Caco-2 (cell line): ENCODE measurements at regions not wholly inside any gene's neighbourhood (a gene's known extent, or its start where the extent isn't known, plus 50 kb on each side); places are given as distances from the start of the nearest gene placed in this dataset.

ENCODE experiments used
- BruUV-seq: library from RNA; stranded (reverse); fragments of 400-500 nt; replicated peaks from 2 replicates; lab custom pipeline; 2021; lab: Mats Ljungman, UMichigan
- CTCF ChIA-PET: fragments of 300-600 bp; sonication (Branson Sonifier 250); formaldehyde crosslinking; loops from one replicate; lab custom pipeline; 2022; ENCODE audit warnings: antibody characterized with exemption; lab: Charles Lee
- POLR2A ChIA-PET: fragments of 300-600 bp; sonication (Branson Sonifier 250); formaldehyde crosslinking; loops from one replicate; lab custom pipeline; 2022; ENCODE audit warnings: antibody characterized with exemption; lab: Charles Lee
- DNase-seq, 2 experiments: peaks; one replicate each; pipeline versions ENCODE4 v3.0.0 to v3.0.0-alpha.2; 2020 to 2022
- H3K27me3 ChIP-seq: replicated peaks from 2 replicates; pipeline ENCODE4 v1.6.0; 2011; ENCODE audit warnings: low read length; ENCODE audit not compliant: control insufficient read depth, insufficient read depth
- H3K36me3 ChIP-seq: 2 replicates; pipeline ENCODE4 v1.5.1; 2011; ENCODE audit warnings: low read length; ENCODE audit not compliant: control insufficient read depth, insufficient read depth
- H3K4me1 ChIP-seq: fragments of 250-450 bp; sonication (Bioruptor Pico); 2 replicates; pipeline ENCODE4 v1.5.1; 2020; ENCODE audit warnings: mild to moderate bottlenecking
- H3K4me3 ChIP-seq: 2 replicates; pipeline ENCODE4 v1.5.1; 2011; ENCODE audit warnings: low read depth, mild to moderate bottlenecking, control low read depth, low read length
- H3K9me3 ChIP-seq: fragments of 250-450 bp; sonication (Bioruptor Pico); 2 replicates; pipeline ENCODE4 v1.5.1; 2020; ENCODE audit warnings: mild to moderate bottlenecking, moderate library complexity
- H3K27ac Mint-ChIP-seq: one replicate; pipeline ENCODE4 v1.8.0; 2022; ENCODE audit warnings: mixed read lengths; ENCODE audit not compliant: unreplicated experiment
- H3K27me3 Mint-ChIP-seq: one replicate; pipeline ENCODE4 v1.8.0; 2022; ENCODE audit warnings: mixed read lengths; ENCODE audit not compliant: insufficient read depth, unreplicated experiment
- H3K36me3 Mint-ChIP-seq: one replicate; pipeline ENCODE4 v1.8.0; 2022; ENCODE audit warnings: mild to moderate bottlenecking, mixed read lengths; ENCODE audit not compliant: insufficient read depth, unreplicated experiment
- H3K4me1 Mint-ChIP-seq: one replicate; pipeline ENCODE4 v1.8.0; 2022; ENCODE audit warnings: low read depth, mixed read lengths; ENCODE audit not compliant: unreplicated experiment
- H3K4me3 Mint-ChIP-seq: one replicate; pipeline ENCODE4 v1.8.0; 2022; ENCODE audit warnings: mild to moderate bottlenecking, moderate library complexity, mixed read lengths; ENCODE audit not compliant: unreplicated experiment
- H3K9me3 Mint-ChIP-seq: one replicate; pipeline ENCODE4 v1.8.0; 2022; ENCODE audit warnings: mixed read lengths; ENCODE audit not compliant: unreplicated experiment
- intact Hi-C: fragments of 100-400 bp; cut with micrococcal nuclease; formaldehyde crosslinking; loops from one replicate; pipeline ENCODE4 v1.10.0; 2022; ENCODE audit not compliant: unreplicated experiment
- TF ChIP-seq, protein P1 (sequence below), 2 experiments: fragments of 200-600 bp in 1 of 2; IDR thresholded peaks; 1 replicate in 1 of 2; 2 replicates in 1 of 2; pipeline versions ENCODE4 v1.5.1 to v1.8.0; 2011 to 2022; ENCODE audit warnings: antibody characterized with exemption in 1 of 2, control low read depth in 1 of 2, inconsistent platforms in 1 of 2, low read depth in 1 of 2, low read length in 1 of 2, mild to moderate bottlenecking in 1 of 2, moderate library complexity in 1 of 2; ENCODE audit not compliant: insufficient read depth in 1 of 2, severe bottlenecking in 1 of 2, unreplicated experiment in 1 of 2

DNA sequence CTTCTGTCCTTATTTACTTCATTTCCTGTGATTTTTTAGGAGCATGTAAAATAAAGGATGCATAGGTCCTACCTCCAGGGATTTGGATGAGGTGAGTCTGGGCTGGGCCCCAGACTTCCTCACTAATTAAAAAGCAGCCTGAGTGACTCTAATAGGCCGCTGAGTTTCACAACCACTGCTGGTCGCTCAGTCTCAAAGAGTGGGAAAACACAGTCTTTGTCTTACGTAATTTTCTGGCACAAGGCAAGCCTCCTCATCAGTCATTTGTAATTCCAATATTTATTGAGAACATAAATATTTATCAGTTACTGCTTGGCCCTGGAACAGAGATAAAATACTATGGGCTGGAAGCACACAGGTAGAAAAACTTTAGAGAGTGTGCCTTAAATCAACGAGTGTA, 195.4 kb upstream of the RUNX1 start:
- no peaks in the 10 kb centered on the region for H3K27me3 ChIP-seq

DNA sequence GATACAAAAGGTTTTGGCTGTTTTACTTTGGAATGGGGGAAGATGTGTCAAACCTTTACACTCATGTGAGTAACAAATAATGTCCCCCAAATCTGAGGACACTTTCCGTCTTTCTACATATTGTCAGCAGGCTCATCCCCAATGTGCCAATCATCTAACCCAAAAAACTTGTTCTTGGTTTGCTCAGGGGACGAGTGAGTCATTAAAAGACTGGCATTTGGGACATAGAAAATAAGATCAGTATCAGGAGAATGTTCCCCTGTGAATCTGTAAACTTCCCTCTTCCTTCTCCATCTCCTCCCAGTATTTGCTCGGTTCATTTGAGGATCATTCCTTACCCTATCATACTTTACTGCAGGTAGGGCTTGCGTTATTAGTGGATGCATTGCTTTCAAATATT, 194.1 kb upstream of the RUNX1 start:
- no peaks in the 10 kb centered on the region for H3K4me1 ChIP-seq
- H3K9me3 Mint-ChIP-seq, result no peaks in the 10 kb centered on the region
- ChIA-PET POLR2A (no interaction called here), CTCF (no interaction called here)
- intact Hi-C loops, result no loop called here
- TF ChIP-seq, protein P1, sequence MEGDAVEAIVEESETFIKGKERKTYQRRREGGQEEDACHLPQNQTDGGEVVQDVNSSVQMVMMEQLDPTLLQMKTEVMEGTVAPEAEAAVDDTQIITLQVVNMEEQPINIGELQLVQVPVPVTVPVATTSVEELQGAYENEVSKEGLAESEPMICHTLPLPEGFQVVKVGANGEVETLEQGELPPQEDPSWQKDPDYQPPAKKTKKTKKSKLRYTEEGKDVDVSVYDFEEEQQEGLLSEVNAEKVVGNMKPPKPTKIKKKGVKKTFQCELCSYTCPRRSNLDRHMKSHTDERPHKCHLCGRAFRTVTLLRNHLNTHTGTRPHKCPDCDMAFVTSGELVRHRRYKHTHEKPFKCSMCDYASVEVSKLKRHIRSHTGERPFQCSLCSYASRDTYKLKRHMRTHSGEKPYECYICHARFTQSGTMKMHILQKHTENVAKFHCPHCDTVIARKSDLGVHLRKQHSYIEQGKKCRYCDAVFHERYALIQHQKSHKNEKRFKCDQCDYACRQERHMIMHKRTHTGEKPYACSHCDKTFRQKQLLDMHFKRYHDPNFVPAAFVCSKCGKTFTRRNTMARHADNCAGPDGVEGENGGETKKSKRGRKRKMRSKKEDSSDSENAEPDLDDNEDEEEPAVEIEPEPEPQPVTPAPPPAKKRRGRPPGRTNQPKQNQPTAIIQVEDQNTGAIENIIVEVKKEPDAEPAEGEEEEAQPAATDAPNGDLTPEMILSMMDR (IDR thresholded peaks at IDR 0.05; ENCODE audit: insufficient read depth in 1 of 2, low read depth in 1 of 2, low read length in 1 of 2, severe bottlenecking in 1 of 2, unreplicated experiment in 1 of 2), result no peak
- H3K27ac Mint-ChIP-seq, result no peak overlapping the region
- H3K27me3 ChIP-seq, result no peaks in the 10 kb centered on the region
- H3K36me3 Mint-ChIP-seq, result no peaks in the 10 kb centered on the region
- H3K9me3 ChIP-seq, result no peaks in the 10 kb centered on the region
- DNase-seq, result no peak
- H3K36me3 ChIP-seq, result no peaks in the 10 kb centered on the region
- H3K4me1 Mint-ChIP-seq, result no peaks in the 10 kb centered on the region
- no peak overlapping the region for H3K4me3 ChIP-seq
- no TSS peak for BruUV-seq
- no peaks in the 10 kb centered on the region for H3K27me3 Mint-ChIP-seq
- H3K4me3 Mint-ChIP-seq, result no peak overlapping the region

More for the DNA sequence above, 195.4 kb upstream of the RUNX1 start:
- no peaks in the 10 kb centered on the region for H3K4me1 Mint-ChIP-seq
- H3K4me3 ChIP-seq, result no peak overlapping the region
- no peaks in the 10 kb centered on the region for H3K36me3 Mint-ChIP-seq
- no peak for DNase-seq
- H3K36me3 ChIP-seq, result no peaks in the 10 kb centered on the region
- POLR2A ChIA-PET, result no interaction called here
- no peak overlapping the region for H3K27ac Mint-ChIP-seq
- H3K4me3 Mint-ChIP-seq, result no peak overlapping the region
- H3K4me1 ChIP-seq, result no peaks in the 10 kb centered on the region
- H3K9me3 ChIP-seq, result no peaks in the 10 kb centered on the region
- TF ChIP-seq, protein P1 (IDR thresholded peaks at IDR 0.05; ENCODE audit: insufficient read depth in 1 of 2, low read depth in 1 of 2, low read length in 1 of 2, severe bottlenecking in 1 of 2, unreplicated experiment in 1 of 2), result no peak
- no peaks in the 10 kb centered on the region for H3K27me3 Mint-ChIP-seq
- intact Hi-C loops, result no loop called here
- no TSS peak for BruUV-seq
- CTCF ChIA-PET, result no interaction called here
- H3K9me3 Mint-ChIP-seq, result no peaks in the 10 kb centered on the region

DNA sequence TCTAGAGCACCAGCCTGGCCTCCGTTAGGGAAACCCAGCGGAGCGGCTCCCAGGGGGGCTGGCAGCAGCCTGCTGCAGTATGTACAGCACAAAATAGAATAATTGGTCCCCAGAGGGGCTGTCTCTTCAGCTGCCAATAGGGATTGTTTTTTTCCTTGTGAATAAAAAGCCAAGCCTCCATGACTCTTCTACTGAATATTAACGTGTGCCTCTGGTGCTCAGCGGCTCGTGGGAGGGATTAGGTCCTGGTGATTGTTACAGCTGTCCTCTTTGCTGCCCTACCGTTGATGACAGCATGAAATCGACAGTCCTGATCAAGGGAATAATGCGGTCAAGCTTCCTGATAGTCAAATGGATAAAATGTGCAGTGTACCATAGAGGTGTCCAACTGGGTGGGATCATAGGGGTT, 190.7 kb upstream of the RUNX1 start:
- CTCF ChIA-PET, result no interaction called here
- no peak for DNase-seq
- Histone ChIP-seq H3K36me3 (no peaks in the 10 kb centered on the region), H3K27me3 (no peaks in the 10 kb centered on the region), H3K4me3 (no peak overlapping the region), H3K9me3 (peaks cover 5% of the 10 kb centered on the region; the same call in 1 of the 2 replicates), H3K4me1 (no peaks in the 10 kb centered on the region)
- H3K4me1 Mint-ChIP-seq, result no peaks in the 10 kb centered on the region
- TF ChIP-seq, protein P1 (IDR thresholded peaks at IDR 0.05; ENCODE audit: insufficient read depth in 1 of 2, low read depth in 1 of 2, low read length in 1 of 2, severe bottlenecking in 1 of 2, unreplicated experiment in 1 of 2), result no peak
- BruUV-seq, result no TSS peak
- H3K36me3 Mint-ChIP-seq, result no peaks in the 10 kb centered on the region
- no peaks in the 10 kb centered on the region for H3K27me3 Mint-ChIP-seq
- no peak overlapping the region for H3K27ac Mint-ChIP-seq
- H3K9me3 Mint-ChIP-seq, result no peaks in the 10 kb centered on the region
- POLR2A ChIA-PET, result no interaction called here
- intact Hi-C loops, result no loop called here
- no peak overlapping the region for H3K4me3 Mint-ChIP-seq
